ENCODE measurements at regions not wholly inside any gene's neighbourhood (a gene's known extent, or its start where the extent isn't known, plus 50 kb on each side); places are given as distances from the start of the nearest gene placed in this dataset.

- in situ Hi-C loops (cut with MboI; ENCODE audit: low sequenced_read_pairs): no loop called here
- H3K9me3 ChIP-seq (ENCODE audit: control insufficient read depth, insufficient read depth, low read length): peaks cover 14% of the 10 kb centered on the region
- BruUV-seq (replicated peaks): no TSS peak
Observed at GRCh38 chr16:6957681-6958080, 375.0 kb upstream of the RBFOX1 start.

More at GRCh38 chr16:6957681-6958080, 375.0 kb upstream of the RBFOX1 start:
- dilution Hi-C loops (cut with HindIII; ENCODE audit: low sequenced_read_pairs, unreplicated experiment) (no loop called here), intact Hi-C loops (cut with micrococcal nuclease) (no loop called here)
- Histone ChIP-seq H4K8ac (ENCODE audit: low read depth in 2 of 2, low read length in 2 of 2) (no peak overlapping the region), H3K56ac (ENCODE audit: extremely low read depth, insufficient read depth, low read length) (no peak overlapping the region), H4K91ac (ENCODE audit: insufficient read depth, low read depth, low read length) (no peak overlapping the region), H4K5ac (ENCODE audit: low read depth, low read length) (no peak overlapping the region), H3K4me2 (ENCODE audit: low read depth, low read length) (no peak overlapping the region), H3K27ac (ENCODE audit: insufficient read depth, low read length) (no peak overlapping the region), H3K14ac (replicated peaks; ENCODE audit: low read depth, low read length) (no peak overlapping the region), H2BK20ac (ENCODE audit: low read depth, low read length) (no peak overlapping the region), H3K9ac (ENCODE audit: low read depth, low read length) (no peak overlapping the region), H2BK15ac (ENCODE audit: low read depth, low read length) (no peak overlapping the region), H3K18ac (ENCODE audit: low read depth, low read length) (no peak overlapping the region), H2BK120ac (ENCODE audit: low read depth, low read length) (no peak overlapping the region), H2AFZ (replicated peaks; ENCODE audit: low read length, poor library complexity) (no peak overlapping the region), H3K36me3 (ENCODE audit: control insufficient read depth, insufficient read depth, low read length) (no peaks in the 10 kb centered on the region), H3K23ac (ENCODE audit: low read depth, low read length) (no peak overlapping the region), H3K4ac (ENCODE audit: low read depth, low read length) (no peak overlapping the region), H4K20me1 (ENCODE audit: insufficient read depth, low read length) (no peaks in the 10 kb centered on the region), H3K4me1 (ENCODE audit: control insufficient read depth, insufficient read depth, low read length) (no peaks in the 10 kb centered on the region), H3K79me1 (ENCODE audit: low read depth in 1 of 2, low read length in 2 of 2) (no peaks in the 10 kb centered on the region), H2AK9ac (replicated peaks; ENCODE audit: low read depth, low read length, poor library complexity) (no peak overlapping the region), H3K27me3 (ENCODE audit: control insufficient read depth, insufficient read depth, low read length) (no peaks in the 10 kb centered on the region), H2AK5ac (ENCODE audit: low read depth, low read length) (no peak overlapping the region), H2BK5ac (ENCODE audit: low read depth, low read length, poor library complexity, severe bottlenecking) (no peak overlapping the region), H3K9me1 (ENCODE audit: insufficient read depth, low read length) (no peaks in the 10 kb centered on the region), H3K4me3 (ENCODE audit: insufficient read depth, low read depth, low read length) (no peak overlapping the region)
- ATAC-seq (ENCODE audit: low read depth) (no peak), DNase-seq (no peak)
- POLR2A ChIA-PET (ENCODE audit: unreplicated experiment): no interaction called here
- TF ChIP-seq RAD21 (IDR thresholded peaks at IDR 0.05; ENCODE audit: low read length) (no peak), ELK1 (IDR thresholded peaks at IDR 0.05; ENCODE audit: borderline replicate concordance, low read depth, low read length) (no peak), RCOR1 (IDR thresholded peaks at IDR 0.05; ENCODE audit: insufficient replicate concordance, low read length) (no peak), BHLHE40 (IDR thresholded peaks at IDR 0.05; ENCODE audit: low read depth, low read length) (no peak)
- WGBS, 2 experiments (ENCODE audit: extremely low coverage in 2 of 2, insufficient read length in 1 of 2): no CpG with 5 or more reads among the region's 4 CpGs
- CTCF ChIA-PET: no interaction called here
